Prostate gland (tissue), 2 donors: ENCODE measurements at regions not wholly inside any gene's neighbourhood (a gene's known extent, or its start where the extent isn't known, plus 50 kb on each side); places are given as distances from the start of the nearest gene placed in this dataset.

Source experiments
- DNase-seq: peaks from one replicate; pipeline ENCODE4 v3.0.0-alpha.2; 2019; ENCODE audit warnings: low spot score
- H3K27ac ChIP-seq, 2 donors: fragments of 200-600 bp; sonication (generic); 2 replicates each; pipeline ENCODE4 v1.5.1; 2017 to 2019
- H3K27me3 ChIP-seq: fragments of 200-600 bp; sonication (generic); replicated peaks from 2 replicates; pipeline ENCODE4 v1.5.1; 2019; ENCODE audit not compliant: insufficient read depth
- H3K36me3 ChIP-seq, 2 donors: fragments of 200-600 bp; sonication (generic); 1 replicate in 1 of 2; 2 replicates in 1 of 2; pipeline versions ENCODE4 v1.5.1 to v1.8.1; 2017 to 2019
- H3K4me1 ChIP-seq: fragments of 200-600 bp; sonication (generic); replicated peaks from 2 replicates; pipeline ENCODE4 v1.5.1; 2019
- H3K4me3 ChIP-seq, 2 donors: fragments of 200-600 bp; sonication (generic); 2 replicates each; pipeline ENCODE4 v1.5.1; 2017 to 2019
- H3K9me3 ChIP-seq: fragments of 200-600 bp; sonication (generic); 2 replicates; pipeline ENCODE4 v1.5.1; 2017
- POLR2A ChIP-seq: fragments of 450-650 bp; IDR thresholded peaks from one replicate; pipeline ENCODE4 v1.6.1; 2016; ENCODE audit warnings: antibody characterized with exemption, mild to moderate bottlenecking
- POLR2AphosphoS5 ChIP-seq: sonication (generic); formaldehyde crosslinking; IDR thresholded peaks from one replicate; pipeline ENCODE4 v1.6.1; 2017; ENCODE audit warnings: antibody characterized with exemption
- WGBS: methylation state at CpG from one replicate; pipeline ENCODE4 v1.1.5; 2018; 5-methylcytosine and 5-hydroxymethylcytosine counted together
- intact Hi-C: fragments of 100-400 bp; cut with DNase I; formaldehyde crosslinking; loops from one replicate; pipeline ENCODE4 v1.14.2; 2022
- TF ChIP-seq, protein P1 (sequence below), 4 experiments: fragments of 200-600 bp in 2 of 4; fragments of 450-650 bp in 2 of 4; sonication (generic) in 2 of 4; IDR thresholded peaks; 1 replicate in 3 of 4; 2 replicates in 1 of 4; pipeline ENCODE4 v1.5.1; 2016 to 2019; ENCODE audit warnings: antibody characterized with exemption in 4 of 4, mild to moderate bottlenecking in 2 of 4, moderate library complexity in 2 of 4

DNA sequence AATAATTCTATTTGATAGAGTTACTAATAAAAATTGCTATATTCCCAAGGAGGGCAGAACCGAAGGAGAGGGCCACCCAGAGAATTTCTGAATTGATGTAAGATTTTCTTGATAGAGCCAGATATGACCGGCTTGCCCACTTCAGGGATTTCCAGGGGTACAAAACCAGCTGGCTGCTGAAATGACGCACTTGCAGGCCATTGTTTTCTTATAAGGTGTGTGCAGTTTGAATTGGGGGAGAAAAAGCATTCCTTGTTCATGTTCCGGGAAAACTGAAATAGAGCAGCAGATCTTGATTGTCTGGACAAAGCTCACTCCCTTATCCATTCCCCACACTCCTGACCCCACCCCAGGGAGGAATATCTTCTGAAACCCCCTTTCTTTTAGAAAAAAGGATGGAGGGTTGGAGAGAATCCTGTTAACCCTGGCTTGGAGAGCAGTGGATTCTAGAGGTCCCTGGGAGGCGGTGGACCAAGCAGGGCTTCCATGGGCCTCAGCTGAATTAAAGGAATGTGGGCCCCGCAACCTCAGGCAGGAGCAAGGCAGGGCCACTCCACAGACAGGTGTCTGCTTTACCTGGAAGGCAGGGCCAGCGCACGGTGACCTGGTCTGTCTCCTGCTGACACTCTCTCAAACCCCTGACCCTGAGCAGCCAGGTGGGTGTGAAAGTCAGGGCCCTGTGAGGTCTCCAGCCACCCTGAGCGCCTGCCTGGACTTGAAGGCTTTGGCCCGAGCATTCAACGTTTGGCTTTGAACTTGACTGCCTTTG, 96.4 kb downstream of the TMEM170B start:
- WGBS, result 67% methylated on average over 11 of the region's 11 CpGs
- no peak overlapping the region for H3K27ac ChIP-seq
- H3K9me3 ChIP-seq, result no peaks in the 10 kb centered on the region

DNA sequence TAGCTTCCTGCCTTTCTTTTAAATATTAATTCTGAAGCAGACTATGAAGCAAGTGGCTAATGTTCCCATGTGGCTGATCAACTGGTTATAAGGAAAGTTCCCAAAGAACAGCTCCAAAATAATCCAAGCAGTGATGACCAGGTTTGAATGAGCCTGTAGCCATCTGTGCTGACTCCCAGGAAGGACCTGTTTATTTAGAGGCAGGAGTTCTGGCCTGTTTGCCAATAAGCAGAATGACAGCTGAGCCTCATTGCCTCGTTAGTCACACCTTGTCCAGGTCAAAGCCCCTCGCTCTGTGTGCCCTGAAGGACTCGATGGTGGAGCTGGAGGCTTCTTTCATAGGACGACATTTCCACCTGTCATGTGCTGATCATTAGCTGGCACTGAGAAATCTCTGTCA, 97.4 kb downstream of the TMEM170B start:
- H3K27ac ChIP-seq, result no peak overlapping the region
- H3K27me3 ChIP-seq, result no peaks in the 10 kb centered on the region
- H3K4me1 ChIP-seq, result no peaks in the 10 kb centered on the region
- intact Hi-C loops, result no loop called here
- no peak for DNase-seq
- WGBS, result 87% methylated on average over 4 of the region's 4 CpGs
- no peaks in the 10 kb centered on the region for H3K9me3 ChIP-seq
- TF ChIP-seq POLR2A (no peak), POLR2AphosphoS5 (no peak)
- TF ChIP-seq, protein P1, sequence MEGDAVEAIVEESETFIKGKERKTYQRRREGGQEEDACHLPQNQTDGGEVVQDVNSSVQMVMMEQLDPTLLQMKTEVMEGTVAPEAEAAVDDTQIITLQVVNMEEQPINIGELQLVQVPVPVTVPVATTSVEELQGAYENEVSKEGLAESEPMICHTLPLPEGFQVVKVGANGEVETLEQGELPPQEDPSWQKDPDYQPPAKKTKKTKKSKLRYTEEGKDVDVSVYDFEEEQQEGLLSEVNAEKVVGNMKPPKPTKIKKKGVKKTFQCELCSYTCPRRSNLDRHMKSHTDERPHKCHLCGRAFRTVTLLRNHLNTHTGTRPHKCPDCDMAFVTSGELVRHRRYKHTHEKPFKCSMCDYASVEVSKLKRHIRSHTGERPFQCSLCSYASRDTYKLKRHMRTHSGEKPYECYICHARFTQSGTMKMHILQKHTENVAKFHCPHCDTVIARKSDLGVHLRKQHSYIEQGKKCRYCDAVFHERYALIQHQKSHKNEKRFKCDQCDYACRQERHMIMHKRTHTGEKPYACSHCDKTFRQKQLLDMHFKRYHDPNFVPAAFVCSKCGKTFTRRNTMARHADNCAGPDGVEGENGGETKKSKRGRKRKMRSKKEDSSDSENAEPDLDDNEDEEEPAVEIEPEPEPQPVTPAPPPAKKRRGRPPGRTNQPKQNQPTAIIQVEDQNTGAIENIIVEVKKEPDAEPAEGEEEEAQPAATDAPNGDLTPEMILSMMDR (IDR thresholded peaks at IDR 0.05), result no peak
- H3K36me3 ChIP-seq, result no peaks in the 10 kb centered on the region
- H3K4me3 ChIP-seq, result no peak overlapping the region

More for the DNA sequence above, 96.4 kb downstream of the TMEM170B start:
- Histone ChIP-seq H3K27me3 (no peaks in the 10 kb centered on the region), H3K4me1 (no peaks in the 10 kb centered on the region), H3K4me3 (no peak overlapping the region), H3K36me3 (no peaks in the 10 kb centered on the region)
- intact Hi-C loops, result no loop called here
- DNase-seq, result no peak
- TF ChIP-seq POLR2AphosphoS5 (no peak), POLR2A (no peak)
- TF ChIP-seq, protein P1 (IDR thresholded peaks at IDR 0.05), result no peak

DNA sequence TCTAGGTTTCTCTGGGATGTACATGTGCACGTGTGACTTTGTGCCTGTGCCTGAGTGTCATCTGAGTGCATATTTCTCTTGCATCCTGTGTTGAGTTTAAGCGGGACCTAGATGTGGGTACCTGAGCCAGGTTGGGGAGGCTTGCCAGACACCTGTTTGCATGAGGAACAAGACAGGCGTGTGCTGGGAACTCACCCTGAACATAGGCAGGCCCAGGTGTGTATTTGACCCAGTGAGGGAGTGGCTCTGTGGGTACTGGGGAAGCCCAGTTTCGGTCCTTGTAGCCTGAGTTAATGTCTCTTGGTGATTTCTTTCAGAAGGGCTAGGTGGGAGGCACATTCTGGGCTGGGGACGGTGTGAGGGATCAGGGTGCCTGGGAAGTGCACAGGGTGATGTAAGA, 98.6 kb downstream of the TMEM170B start:
- WGBS, result 76% methylated on average over 5 of the region's 5 CpGs
- no peaks in the 10 kb centered on the region for H3K27me3 ChIP-seq
- H3K4me3 ChIP-seq, result no peak overlapping the region
- no peaks in the 10 kb centered on the region for H3K4me1 ChIP-seq
- no peaks in the 10 kb centered on the region for H3K36me3 ChIP-seq
- intact Hi-C loops, result no loop called here
- no peaks in the 10 kb centered on the region for H3K9me3 ChIP-seq
- H3K27ac ChIP-seq, result no peak overlapping the region
- DNase-seq, result peak; percentile 10
- no peak for TF ChIP-seq POLR2A
- TF ChIP-seq, protein P1 (IDR thresholded peaks at IDR 0.05), result no peak
- no peak for TF ChIP-seq POLR2AphosphoS5

DNA sequence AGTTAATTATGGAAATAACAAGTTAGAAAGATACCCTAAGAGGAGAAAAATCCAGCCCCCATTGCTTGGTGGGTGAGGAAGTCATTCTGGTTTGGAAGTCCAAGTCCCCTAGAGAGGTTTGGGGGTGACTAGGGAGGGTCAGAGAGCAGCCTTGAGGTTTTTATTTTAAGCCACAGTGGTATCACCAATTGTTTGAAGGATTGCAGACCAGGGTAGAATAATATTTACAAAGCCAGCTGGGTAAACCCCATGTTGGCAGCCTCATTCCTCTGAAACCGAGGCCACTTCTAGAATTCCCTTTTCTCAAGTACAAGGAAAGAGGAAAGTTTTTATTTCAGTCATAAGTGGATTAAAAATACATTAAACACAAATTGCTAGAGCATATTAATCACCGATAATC, 99.7 kb downstream of the TMEM170B start:
- H3K27me3 ChIP-seq, result no peaks in the 10 kb centered on the region
- no peaks in the 10 kb centered on the region for H3K36me3 ChIP-seq
- intact Hi-C loops, result no loop called here
- H3K4me3 ChIP-seq, result no peak overlapping the region
- WGBS, result 45% methylated on average over 2 of the region's 2 CpGs
- DNase-seq, result peak; percentile 16
- H3K4me1 ChIP-seq, result no peaks in the 10 kb centered on the region
- no peak for TF ChIP-seq POLR2AphosphoS5
- TF ChIP-seq, protein P1 (IDR thresholded peaks at IDR 0.05), result no peak
- TF ChIP-seq POLR2A, result no peak
- no peak overlapping the region for H3K27ac ChIP-seq
- no peaks in the 10 kb centered on the region for H3K9me3 ChIP-seq
